H1 (cell line): ENCODE measurements at regions not wholly inside any gene's neighbourhood (a gene's known extent, or its start where the extent isn't known, plus 50 kb on each side); places are given as distances from the start of the nearest gene placed in this dataset.

Experiments used
- CTCF ChIA-PET: fragments of 300-600 bp; sonication (Branson Sonifier 250); formaldehyde crosslinking; loops from one replicate; lab custom pipeline; 2021; ENCODE audit not compliant: partially characterized antibody; lab: Charles Lee
- POLR2A ChIA-PET: fragments of 300-600 bp; sonication (Branson Sonifier 250); formaldehyde crosslinking; loops from one replicate; lab custom pipeline; 2021; ENCODE audit warnings: inconsistent platforms; ENCODE audit not compliant: partially characterized antibody; lab: Charles Lee
- DNase-seq, 2 experiments: peaks; one replicate each; pipeline versions ENCODE4 v3.0.0 to v3.0.0-alpha.2; 2010 to 2022; ENCODE audit warnings: low spot score in 2 of 2, low read depth in 1 of 2, mixed read lengths in 1 of 2
- FAIRE-seq: peaks from 2 replicates; lab custom pipeline; 2011; peaks lifted over from hg19 to GRCh38; lab: Jason Lieb, UNC
- H2AFZ ChIP-seq: 2 replicates; pipeline ENCODE4 v1.8.1; 2012; ENCODE audit warnings: low read length, inconsistent platforms
- H2AK5ac ChIP-seq: 2 replicates; pipeline ENCODE4 v1.6.1; 2013; ENCODE audit warnings: low read depth, low read length
- H2BK120ac ChIP-seq: replicated peaks from 2 replicates; pipeline ENCODE3; 2013; ENCODE audit warnings: low read depth, low read length, inconsistent platforms
- H2BK12ac ChIP-seq: 2 replicates; pipeline ENCODE4 v1.6.1; 2013; ENCODE audit warnings: low read depth, low read length
- H2BK15ac ChIP-seq: 2 replicates; pipeline ENCODE4 v1.6.1; 2013; ENCODE audit warnings: low read length
- H2BK20ac ChIP-seq: 2 replicates; pipeline ENCODE4 v1.6.1; 2013; ENCODE audit warnings: low read length
- H2BK5ac ChIP-seq: 2 replicates; pipeline ENCODE4 v1.6.1; 2013; ENCODE audit warnings: low read depth, low read length
- H3K14ac ChIP-seq: 2 replicates; pipeline ENCODE4 v1.6.1; 2013; ENCODE audit warnings: inconsistent platforms; ENCODE audit not compliant: insufficient read length
- H3K18ac ChIP-seq: 2 replicates; pipeline ENCODE4 v1.6.1; 2013; ENCODE audit warnings: low read length; ENCODE audit errors: extremely low read depth
- H3K23ac ChIP-seq: 2 replicates; pipeline ENCODE4 v1.6.1; 2013; ENCODE audit warnings: inconsistent platforms; ENCODE audit not compliant: insufficient read length
- H3K23me2 ChIP-seq: 2 replicates; pipeline ENCODE4 v1.6.1; 2013; ENCODE audit warnings: low read depth, low read length
- H3K27ac ChIP-seq: 2 replicates; pipeline ENCODE4 v1.6.1; 2011; ENCODE audit warnings: low read depth, low read length, inconsistent platforms
- H3K27me3 ChIP-seq, 4 experiments: replicated peaks in 1 of 4; 1 replicate in 1 of 4; 2 replicates in 3 of 4; pipeline versions ENCODE4 v1.6.1 to v1.8.1; 2011 to 2013; ENCODE audit warnings: low read length in 3 of 4, mild to moderate bottlenecking in 3 of 4, inconsistent platforms in 2 of 4, mixed read lengths in 2 of 4, moderate library complexity in 1 of 4; ENCODE audit not compliant: control insufficient read depth in 3 of 4, insufficient read depth in 3 of 4; ENCODE audit errors: extremely low read depth in 1 of 4
- H3K36me3 ChIP-seq, 4 experiments: 2 replicates each; pipeline versions ENCODE4 v1.6.1 to v1.8.1; 2011 to 2013; ENCODE audit warnings: mild to moderate bottlenecking in 4 of 4, low read length in 3 of 4, moderate library complexity in 2 of 4, control low read depth in 1 of 4, inconsistent platforms in 1 of 4; ENCODE audit not compliant: insufficient read depth in 4 of 4, control insufficient read depth in 2 of 4
- H3K4ac ChIP-seq: replicated peaks from 2 replicates; pipeline ENCODE3; 2013; ENCODE audit warnings: low read length, low read depth, mixed read lengths, inconsistent platforms; ENCODE audit not compliant: insufficient read length
- H3K4me1 ChIP-seq, 4 experiments: replicated peaks in 1 of 4; 1 replicate in 1 of 4; 2 replicates in 3 of 4; pipeline versions ENCODE4 v1.6.1 to v1.8.1; 2011 to 2013; ENCODE audit warnings: low read length in 3 of 4, inconsistent platforms in 2 of 4, mixed read lengths in 1 of 4; ENCODE audit not compliant: insufficient read depth in 4 of 4, control insufficient read depth in 3 of 4
- H3K4me2 ChIP-seq, 2 experiments: 2 replicates each; pipeline versions ENCODE4 v1.6.1 to v1.8.1; 2011 to 2013; ENCODE audit warnings: low read depth in 2 of 2, low read length in 2 of 2, control low read depth in 1 of 2, inconsistent platforms in 1 of 2, mild to moderate bottlenecking in 1 of 2; ENCODE audit not compliant: insufficient read depth in 1 of 2
- H3K4me3 ChIP-seq, 4 experiments: fragments of 200-600, 300-600 bp in 1 of 4; sonication (generic), shearing (Covaris generic), sonication (Bioruptor Twin) in 1 of 4; 2 replicates each; pipeline versions ENCODE4 v1.5.1 to v1.8.1; 2011 to 2016; ENCODE audit warnings: low read length in 4 of 4, low read depth in 3 of 4, control low read depth in 2 of 4, inconsistent platforms in 2 of 4, mild to moderate bottlenecking in 2 of 4, mixed read lengths in 1 of 4, moderate library complexity in 1 of 4; ENCODE audit not compliant: insufficient read depth in 2 of 4; ENCODE audit errors: extremely low read depth in 1 of 4
- H3K56ac ChIP-seq: replicated peaks from 2 replicates; pipeline ENCODE3; 2013; ENCODE audit warnings: low read depth, mild to moderate bottlenecking, mixed read lengths, low read length, inconsistent platforms; ENCODE audit not compliant: insufficient read length
- H3K79me1 ChIP-seq: 2 replicates; pipeline ENCODE4 v1.6.1; 2013; ENCODE audit warnings: low read depth, low read length, control low read depth
- H3K79me2 ChIP-seq, 2 experiments: 2 replicates each; pipeline versions ENCODE4 v1.6.1 to v1.8.1; 2012 to 2013; ENCODE audit warnings: low read length in 2 of 2, mild to moderate bottlenecking in 2 of 2, inconsistent platforms in 1 of 2; ENCODE audit not compliant: insufficient read depth in 2 of 2, control insufficient read depth in 1 of 2
- H3K9ac ChIP-seq, 4 experiments: replicated peaks in 1 of 4; 1 replicate in 1 of 4; 2 replicates in 3 of 4; pipeline versions ENCODE4 v1.6.1 to v1.8.1; 2011 to 2013; ENCODE audit warnings: low read depth in 3 of 4, low read length in 3 of 4, control low read depth in 2 of 4, mild to moderate bottlenecking in 2 of 4, moderate library complexity in 2 of 4, inconsistent platforms in 1 of 4; ENCODE audit errors: extremely low read depth in 1 of 4
- H3K9me3 ChIP-seq, 2 experiments: 2 replicates each; pipeline versions ENCODE4 v1.6.1 to v1.8.1; 2012 to 2013; ENCODE audit warnings: mild to moderate bottlenecking in 2 of 2, moderate library complexity in 2 of 2, control low read depth in 1 of 2, inconsistent platforms in 1 of 2, low read depth in 1 of 2, low read length in 1 of 2, mixed read lengths in 1 of 2; ENCODE audit not compliant: insufficient read depth in 2 of 2
- H4K20me1 ChIP-seq, 2 experiments: replicated peaks in 1 of 2; 2 replicates each; pipeline versions ENCODE3 to v1.8.1; 2011 to 2013; ENCODE audit warnings: inconsistent platforms in 2 of 2, low read length in 2 of 2, mild to moderate bottlenecking in 1 of 2; ENCODE audit not compliant: insufficient read depth in 2 of 2, control insufficient read depth in 1 of 2
- H4K5ac ChIP-seq: 2 replicates; pipeline ENCODE4 v1.6.1; 2013; ENCODE audit warnings: low read length, low read depth, mixed read lengths, inconsistent platforms; ENCODE audit not compliant: insufficient read length
- H4K8ac ChIP-seq: 2 replicates; pipeline ENCODE4 v1.8.0; 2013; ENCODE audit warnings: mild to moderate bottlenecking, moderate library complexity, low read length, inconsistent platforms; ENCODE audit not compliant: insufficient read depth; ENCODE audit errors: extremely low read depth
- H4K91ac ChIP-seq: replicated peaks from 2 replicates; pipeline ENCODE3; 2013; ENCODE audit warnings: low read length, mixed read lengths, inconsistent platforms; ENCODE audit not compliant: insufficient read length
- ASH2L ChIP-seq: fragments of 200-600, 300-600 bp; sonication (generic); IDR thresholded peaks from one replicate; pipeline ENCODE4 v1.7.1; 2017; ENCODE audit warnings: low read length
- BRCA1 ChIP-seq: IDR thresholded peaks from 2 replicates; pipeline ENCODE4 v1.6.1; 2012; ENCODE audit warnings: low read depth, low read length, improper control_type of control experiment
- CBX8 ChIP-seq: fragments of 300-800, 300-1000 bp; sonication (generic); IDR thresholded peaks from 2 replicates; pipeline ENCODE4 v1.7.1; 2016; ENCODE audit warnings: low read depth, low read length, borderline replicate concordance
- GABPA ChIP-seq: IDR thresholded peaks from 2 replicates; pipeline ENCODE4 v1.6.1; 2011; ENCODE audit warnings: mild to moderate bottlenecking, low read length, moderate library complexity, borderline replicate concordance; ENCODE audit not compliant: insufficient read depth
- KDM1A ChIP-seq: fragments of 200-600, 300-600 bp; sonication (generic); IDR thresholded peaks from 2 replicates; pipeline ENCODE4 v1.7.1; 2016; ENCODE audit warnings: mild to moderate bottlenecking, low read length, borderline replicate concordance
- KDM5A ChIP-seq: fragments of 200-600 bp; IDR thresholded peaks from 2 replicates; pipeline ENCODE4 v1.7.1; 2012; ENCODE audit warnings: mild to moderate bottlenecking, low read length, inconsistent platforms, mixed read lengths
- RNF2 ChIP-seq: fragments of 200-900, 300-1000 bp; sonication (generic); IDR thresholded peaks from 2 replicates; pipeline ENCODE4 v1.7.1; 2016; ENCODE audit warnings: borderline replicate concordance, low read depth, mild to moderate bottlenecking, antibody characterized with exemption, low read length; ENCODE audit not compliant: poor library complexity, severe bottlenecking; ENCODE audit errors: missing control alignments
- SP2 ChIP-seq: IDR thresholded peaks from 2 replicates; pipeline ENCODE4 v1.6.1; 2012; ENCODE audit warnings: mild to moderate bottlenecking, low read length, inconsistent platforms
- SRF ChIP-seq: IDR thresholded peaks from 2 replicates; pipeline ENCODE4 v1.6.1; 2011; ENCODE audit warnings: mild to moderate bottlenecking, low read depth, low read length, moderate library complexity
- WGBS, 2 experiments: shearing (Covaris generic) in 1 of 2; methylation state at CpG; one replicate each; pipeline versions ENCODE4 v1.1.6 to v1.1.7; 2013 to 2015; ENCODE audit warnings: low lambda C conversion rate in 2 of 2, mixed read lengths in 2 of 2, inconsistent platforms in 1 of 2, low coverage in 1 of 2, missing lambda C conversion rate in 1 of 2; ENCODE audit not compliant: insufficient replicate concordance in 2 of 2, insufficient coverage in 1 of 2, insufficient read length in 1 of 2; ENCODE audit errors: extremely low coverage in 1 of 2, missing lambda C conversion rate in 1 of 2; 5-methylcytosine and 5-hydroxymethylcytosine counted together
- TF ChIP-seq, protein P1 (sequence below): IDR thresholded peaks from 2 replicates; pipeline ENCODE4 v1.6.1; 2012; ENCODE audit warnings: inconsistent platforms
- TF ChIP-seq, protein P2 (sequence below), 3 experiments: IDR thresholded peaks; 1 replicate in 2 of 3; 2 replicates in 1 of 3; pipeline versions ENCODE4 v1.5.1 to v1.6.1; 2011; ENCODE audit warnings: low read length in 3 of 3, mild to moderate bottlenecking in 3 of 3, inconsistent platforms in 2 of 3, low read depth in 1 of 3, moderate library complexity in 1 of 3; ENCODE audit not compliant: insufficient read depth in 1 of 3; ENCODE audit errors: control extremely low read depth in 1 of 3

DNA sequence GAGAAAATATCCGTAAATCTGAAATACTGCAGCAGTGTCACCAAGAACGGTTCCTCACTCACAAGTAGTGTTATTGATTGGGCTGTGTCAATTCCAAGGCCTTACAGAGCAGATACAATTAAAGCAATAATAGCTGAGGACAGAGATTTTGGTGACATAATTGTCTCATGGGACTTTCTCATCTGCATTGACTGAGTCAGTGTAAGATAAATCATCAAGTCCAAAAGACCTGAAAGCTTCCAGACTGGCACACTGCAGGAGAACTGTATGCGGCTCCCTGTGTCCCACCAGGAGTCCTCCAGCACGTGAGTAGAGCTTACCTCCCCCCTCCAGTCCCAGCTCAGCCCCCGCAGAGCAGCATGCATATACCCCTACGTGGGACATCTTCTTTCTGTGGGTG, 655.2 kb upstream of the ARID1B start:
- CTCF ChIA-PET, result interaction anchor here (0.8 to 1.5 kb wide), 2 partner anchors 17 to 1020 kb away, joined by 3 to 4 read pairs; no protein-coding TSS in a partner anchor
- H4K91ac ChIP-seq, result no peak overlapping the region
- POLR2A ChIA-PET, result no interaction called here

More for the DNA sequence above, 655.2 kb upstream of the ARID1B start:
- Histone ChIP-seq H4K5ac (no peak overlapping the region), H4K8ac (no peak overlapping the region), H3K79me2 (no peaks in the 10 kb centered on the region), H3K4me3 (no peak overlapping the region), H3K23ac (no peak overlapping the region), H2BK20ac (no peak overlapping the region), H2BK12ac (no peak overlapping the region), H3K27me3 (no peaks in the 10 kb centered on the region), H3K9me3 (no peaks in the 10 kb centered on the region), H3K79me1 (no peaks in the 10 kb centered on the region), H3K14ac (no peak overlapping the region), H2BK120ac (no peak overlapping the region), H4K20me1 (no peaks in the 10 kb centered on the region), H3K18ac (no peak overlapping the region), H3K4me1 (no peaks in the 10 kb centered on the region; a peak in 1 of 7 replicates), H2BK15ac (no peak overlapping the region), H3K36me3 (no peaks in the 10 kb centered on the region), H2AK5ac (no peak overlapping the region), H3K23me2 (no peaks in the 10 kb centered on the region), H2BK5ac (no peak overlapping the region), H2AFZ (no peak overlapping the region)
- TF ChIP-seq KDM1A (no peak), ASH2L (no peak), SP2 (no peak), CBX8 (no peak), RNF2 (no peak), GABPA (no peak), BRCA1 (no peak), KDM5A (no peak), SRF (no peak)
- TF ChIP-seq, protein P1, sequence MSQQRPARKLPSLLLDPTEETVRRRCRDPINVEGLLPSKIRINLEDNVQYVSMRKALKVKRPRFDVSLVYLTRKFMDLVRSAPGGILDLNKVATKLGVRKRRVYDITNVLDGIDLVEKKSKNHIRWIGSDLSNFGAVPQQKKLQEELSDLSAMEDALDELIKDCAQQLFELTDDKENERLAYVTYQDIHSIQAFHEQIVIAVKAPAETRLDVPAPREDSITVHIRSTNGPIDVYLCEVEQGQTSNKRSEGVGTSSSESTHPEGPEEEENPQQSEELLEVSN, result no peak
- TF ChIP-seq, protein P2, sequence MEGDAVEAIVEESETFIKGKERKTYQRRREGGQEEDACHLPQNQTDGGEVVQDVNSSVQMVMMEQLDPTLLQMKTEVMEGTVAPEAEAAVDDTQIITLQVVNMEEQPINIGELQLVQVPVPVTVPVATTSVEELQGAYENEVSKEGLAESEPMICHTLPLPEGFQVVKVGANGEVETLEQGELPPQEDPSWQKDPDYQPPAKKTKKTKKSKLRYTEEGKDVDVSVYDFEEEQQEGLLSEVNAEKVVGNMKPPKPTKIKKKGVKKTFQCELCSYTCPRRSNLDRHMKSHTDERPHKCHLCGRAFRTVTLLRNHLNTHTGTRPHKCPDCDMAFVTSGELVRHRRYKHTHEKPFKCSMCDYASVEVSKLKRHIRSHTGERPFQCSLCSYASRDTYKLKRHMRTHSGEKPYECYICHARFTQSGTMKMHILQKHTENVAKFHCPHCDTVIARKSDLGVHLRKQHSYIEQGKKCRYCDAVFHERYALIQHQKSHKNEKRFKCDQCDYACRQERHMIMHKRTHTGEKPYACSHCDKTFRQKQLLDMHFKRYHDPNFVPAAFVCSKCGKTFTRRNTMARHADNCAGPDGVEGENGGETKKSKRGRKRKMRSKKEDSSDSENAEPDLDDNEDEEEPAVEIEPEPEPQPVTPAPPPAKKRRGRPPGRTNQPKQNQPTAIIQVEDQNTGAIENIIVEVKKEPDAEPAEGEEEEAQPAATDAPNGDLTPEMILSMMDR (IDR thresholded peaks at IDR 0.05; ENCODE audit: control extremely low read depth in 1 of 3, insufficient read depth in 1 of 3, low read depth in 1 of 3, low read length in 3 of 3), result no peak
- TF ChIP-seq, all 59 proteins: peak for 0
- Histone ChIP-seq H3K4me2 (no peak overlapping the region), H3K9ac (no peak overlapping the region), H3K27ac (no peak overlapping the region), H3K4ac (no peak overlapping the region), H3K56ac (no peak overlapping the region)
- no peak for DNase-seq
- 93% methylated on average over 6 of the region's 6 CpGs; no CpG with 5 or more reads in 1 of the 2 experiments for WGBS, 2 experiments
- FAIRE-seq, result no peak
